ENCODE measurements at regions not wholly inside any gene's neighbourhood (a gene's known extent, or its start where the extent isn't known, plus 50 kb on each side); places are given as distances from the start of the nearest gene placed in this dataset.

DNA sequence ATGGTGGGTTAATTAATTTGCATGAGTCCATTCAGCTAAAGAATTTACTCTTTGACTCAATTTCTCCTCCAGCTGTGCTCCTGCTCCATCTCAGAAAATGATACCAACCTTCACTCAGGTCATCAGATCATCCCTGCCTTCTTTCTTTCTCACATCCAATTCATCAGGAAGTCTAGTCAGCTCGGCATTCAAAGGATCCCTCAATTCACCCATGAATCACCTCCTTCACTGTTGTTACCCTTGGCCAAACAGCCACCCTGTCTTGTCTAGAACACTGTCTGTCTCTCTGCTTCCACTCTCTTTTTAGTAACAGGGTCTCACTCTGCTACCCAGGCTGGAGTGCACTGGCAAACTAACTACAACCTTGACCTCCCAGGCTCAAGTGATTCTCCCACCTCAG, 337.4 kb upstream of the SFRP2 start:
- Mint-ChIP-seq H3K27ac (no peak overlapping the region), H3K36me3 (no peaks in the 10 kb centered on the region), H3K27me3 (ENCODE audit: low read depth in 3 of 3) (peaks cover 0 to 2% (median 0%) of the 10 kb centered on the region in 3 donors), H3K9me3 (peaks cover 7 to 15% (median 9%) of the 10 kb centered on the region in 7 donors), H3K4me3 (no peak overlapping the region), H3K4me1 (no peaks in the 10 kb centered on the region)
- H2AFZ ChIP-seq (ENCODE audit: insufficient read depth, low read depth, low read length, poor library complexity, severe bottlenecking): no peak overlapping the region
- TF ChIP-seq, protein P1, sequence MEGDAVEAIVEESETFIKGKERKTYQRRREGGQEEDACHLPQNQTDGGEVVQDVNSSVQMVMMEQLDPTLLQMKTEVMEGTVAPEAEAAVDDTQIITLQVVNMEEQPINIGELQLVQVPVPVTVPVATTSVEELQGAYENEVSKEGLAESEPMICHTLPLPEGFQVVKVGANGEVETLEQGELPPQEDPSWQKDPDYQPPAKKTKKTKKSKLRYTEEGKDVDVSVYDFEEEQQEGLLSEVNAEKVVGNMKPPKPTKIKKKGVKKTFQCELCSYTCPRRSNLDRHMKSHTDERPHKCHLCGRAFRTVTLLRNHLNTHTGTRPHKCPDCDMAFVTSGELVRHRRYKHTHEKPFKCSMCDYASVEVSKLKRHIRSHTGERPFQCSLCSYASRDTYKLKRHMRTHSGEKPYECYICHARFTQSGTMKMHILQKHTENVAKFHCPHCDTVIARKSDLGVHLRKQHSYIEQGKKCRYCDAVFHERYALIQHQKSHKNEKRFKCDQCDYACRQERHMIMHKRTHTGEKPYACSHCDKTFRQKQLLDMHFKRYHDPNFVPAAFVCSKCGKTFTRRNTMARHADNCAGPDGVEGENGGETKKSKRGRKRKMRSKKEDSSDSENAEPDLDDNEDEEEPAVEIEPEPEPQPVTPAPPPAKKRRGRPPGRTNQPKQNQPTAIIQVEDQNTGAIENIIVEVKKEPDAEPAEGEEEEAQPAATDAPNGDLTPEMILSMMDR (IDR thresholded peaks at IDR 0.05): no peak
- H3K9ac ChIP-seq (ENCODE audit: insufficient read depth, low read length, poor library complexity, severe bottlenecking): no peak overlapping the region
- no peaks in the 10 kb centered on the region for H3K36me3 ChIP-seq (replicated peaks in 1 of 2; ENCODE audit: control insufficient read depth in 1 of 2, insufficient read depth in 2 of 2, low read length in 2 of 2)
- no peak for DNase-seq
- H3K4me2 ChIP-seq (replicated peaks; ENCODE audit: extremely low read depth, low read length, poor library complexity, severe bottlenecking): no peak overlapping the region
- no peaks in the 10 kb centered on the region for H4K20me1 ChIP-seq (ENCODE audit: insufficient read depth, low read length)
- no peaks in the 10 kb centered on the region for H3K4me1 ChIP-seq (ENCODE audit: control insufficient read depth in 1 of 2, insufficient read depth in 2 of 2, low read length in 2 of 2)
- H3K9me3 ChIP-seq (replicated peaks in 1 of 2; ENCODE audit: control insufficient read depth in 1 of 2, insufficient read depth in 1 of 2, low read length in 2 of 2): peaks cover 0 to 10% of the 10 kb centered on the region in 2 donors
- intact Hi-C loops (cut with micrococcal nuclease): no loop called here
- H3K27me3 ChIP-seq (ENCODE audit: control insufficient read depth in 2 of 2, insufficient read depth in 2 of 2, low read length in 2 of 2): no peaks in the 10 kb centered on the region
- H3K79me2 ChIP-seq (ENCODE audit: insufficient read depth, low read length): no peaks in the 10 kb centered on the region
- H3K4me3 ChIP-seq (replicated peaks in 1 of 3; ENCODE audit: low read depth in 2 of 3, low read length in 3 of 3): no peak overlapping the region
- WGBS (ENCODE audit: insufficient coverage): 90% methylated on average over 1 of the region's 1 CpG
- H3K27ac ChIP-seq (ENCODE audit: low read depth in 1 of 2, low read length in 2 of 2): no peak overlapping the region

DNA sequence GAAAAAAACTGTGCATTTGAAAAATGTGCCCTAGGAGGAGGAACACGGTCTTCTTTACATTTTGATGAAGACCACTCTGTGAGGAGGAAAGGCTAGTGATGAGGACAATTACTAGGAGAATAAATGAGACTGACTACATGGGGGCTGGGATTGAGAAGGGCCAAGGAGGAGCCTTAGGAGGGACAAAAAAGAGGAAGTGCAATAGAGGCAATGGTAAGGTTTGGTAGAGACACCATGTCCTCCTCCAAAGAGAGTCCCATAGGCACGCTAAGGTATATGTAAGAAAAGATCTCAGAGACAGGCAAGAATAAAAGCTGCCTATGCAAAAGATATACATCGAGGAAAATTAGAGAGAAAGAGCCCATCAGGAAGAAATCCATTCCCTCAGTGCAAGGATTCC, 336.5 kb upstream of the SFRP2 start:
- H3K9me3 Mint-ChIP-seq: peaks cover 7 to 14% (median 9%) of the 10 kb centered on the region in 7 donors
- no peaks in the 10 kb centered on the region for H3K79me2 ChIP-seq (ENCODE audit: insufficient read depth, low read length)
- H3K27me3 ChIP-seq (ENCODE audit: control insufficient read depth in 2 of 2, insufficient read depth in 2 of 2, low read length in 2 of 2): no peaks in the 10 kb centered on the region
- H3K4me2 ChIP-seq (replicated peaks; ENCODE audit: extremely low read depth, low read length, poor library complexity, severe bottlenecking): no peak overlapping the region
- intact Hi-C loops (cut with micrococcal nuclease): no loop called here
- no peaks in the 10 kb centered on the region for H4K20me1 ChIP-seq (ENCODE audit: insufficient read depth, low read length)
- no peak overlapping the region for H2AFZ ChIP-seq (ENCODE audit: insufficient read depth, low read depth, low read length, poor library complexity, severe bottlenecking)
- H3K27ac ChIP-seq (ENCODE audit: low read depth in 1 of 2, low read length in 2 of 2): no peak overlapping the region
- no peak overlapping the region for H3K4me3 Mint-ChIP-seq
- H3K9me3 ChIP-seq (replicated peaks in 1 of 2; ENCODE audit: control insufficient read depth in 1 of 2, insufficient read depth in 1 of 2, low read length in 2 of 2): peaks cover 0 to 10% of the 10 kb centered on the region in 2 donors
- TF ChIP-seq, protein P1 (IDR thresholded peaks at IDR 0.05): no peak
- no peak for DNase-seq
- 80% methylated on average over 2 of the region's 3 CpGs for WGBS (ENCODE audit: insufficient coverage)
- H3K4me1 ChIP-seq (ENCODE audit: control insufficient read depth in 1 of 2, insufficient read depth in 2 of 2, low read length in 2 of 2): no peaks in the 10 kb centered on the region
- no peak overlapping the region for H3K9ac ChIP-seq (ENCODE audit: insufficient read depth, low read length, poor library complexity, severe bottlenecking)
- no peaks in the 10 kb centered on the region for H3K4me1 Mint-ChIP-seq
- H3K36me3 ChIP-seq (replicated peaks in 1 of 2; ENCODE audit: control insufficient read depth in 1 of 2, insufficient read depth in 2 of 2, low read length in 2 of 2): no peaks in the 10 kb centered on the region
- peaks cover 0 to 2% (median 0%) of the 10 kb centered on the region in 3 donors for H3K27me3 Mint-ChIP-seq (ENCODE audit: low read depth in 3 of 3)
- no peak overlapping the region for H3K4me3 ChIP-seq (replicated peaks in 1 of 3; ENCODE audit: low read depth in 2 of 3, low read length in 3 of 3)
- H3K27ac Mint-ChIP-seq: no peak overlapping the region
- no peaks in the 10 kb centered on the region for H3K36me3 Mint-ChIP-seq
